Neuronal stem cell (in vitro differentiated cells): ENCODE measurements at regions not wholly inside any gene's neighbourhood (a gene's known extent, or its start where the extent isn't known, plus 50 kb on each side); places are given as distances from the start of the nearest gene placed in this dataset.

Experiments
- DNase-seq: peaks from one replicate; pipeline ENCODE4 v3.0.0-alpha.2; 2013; ENCODE audit warnings: low spot score
- H2AFZ ChIP-seq: one replicate; pipeline ENCODE4 v1.6.1; 2013; ENCODE audit warnings: mild to moderate bottlenecking, low read length, inconsistent platforms
- H2AK5ac ChIP-seq: 2 replicates; pipeline ENCODE4 v1.6.1; 2013; ENCODE audit warnings: low read depth, mild to moderate bottlenecking, inconsistent platforms, low read length, moderate library complexity, mixed read lengths
- H2BK120ac ChIP-seq: 2 replicates; pipeline ENCODE4 v1.6.1; 2013; ENCODE audit warnings: low read depth, mild to moderate bottlenecking, inconsistent platforms, low read length, moderate library complexity, mixed read lengths
- H2BK12ac ChIP-seq: one replicate; pipeline ENCODE4 v1.6.1; 2013; ENCODE audit warnings: low read length, inconsistent platforms
- H2BK15ac ChIP-seq: 2 replicates; pipeline ENCODE4 v1.6.1; 2013; ENCODE audit warnings: mild to moderate bottlenecking, low read length, inconsistent platforms, mixed read lengths
- H2BK5ac ChIP-seq: one replicate; pipeline ENCODE4 v1.6.1; 2013; ENCODE audit warnings: inconsistent platforms, mild to moderate bottlenecking, low read length, moderate library complexity
- H3K14ac ChIP-seq: one replicate; pipeline ENCODE4 v1.6.1; 2013; ENCODE audit warnings: low read length, inconsistent platforms
- H3K18ac ChIP-seq: 2 replicates; pipeline ENCODE4 v1.6.1; 2013; ENCODE audit warnings: low read length, inconsistent platforms
- H3K23ac ChIP-seq: 2 replicates; pipeline ENCODE4 v1.6.1; 2013; ENCODE audit warnings: low read depth, mild to moderate bottlenecking, mixed read lengths, low read length, inconsistent platforms; ENCODE audit not compliant: poor library complexity
- H3K27ac ChIP-seq: replicated peaks from 3 replicates; pipeline ENCODE4 v1.5.1; 2013; ENCODE audit warnings: low read length, inconsistent platforms
- H3K27me3 ChIP-seq, 3 experiments: 2 replicates each; pipeline ENCODE4 v1.6.1; 2013; ENCODE audit warnings: low read length in 3 of 3, mild to moderate bottlenecking in 2 of 3, inconsistent platforms in 1 of 3, low read depth in 1 of 3, mixed read lengths in 1 of 3, moderate library complexity in 1 of 3; ENCODE audit not compliant: control insufficient read depth in 3 of 3, insufficient read depth in 3 of 3
- H3K36me3 ChIP-seq, 2 donors: replicated peaks in 1 of 2; 2 replicates each; pipeline ENCODE4 v1.6.1; 2013; ENCODE audit warnings: low read length in 2 of 2; ENCODE audit not compliant: control insufficient read depth in 2 of 2, insufficient read depth in 2 of 2
- H3K4ac ChIP-seq: 2 replicates; pipeline ENCODE4 v1.6.1; 2013; ENCODE audit warnings: inconsistent platforms, mild to moderate bottlenecking, low read length, moderate library complexity
- H3K4me1 ChIP-seq, 2 donors: 1 replicate in 1 of 2; 2 replicates in 1 of 2; pipeline ENCODE4 v1.6.1; 2013; ENCODE audit warnings: low read length in 2 of 2, low read depth in 1 of 2; ENCODE audit not compliant: control insufficient read depth in 2 of 2, insufficient read depth in 1 of 2
- H3K4me2 ChIP-seq: one replicate; pipeline ENCODE4 v1.6.1; 2013; ENCODE audit warnings: mild to moderate bottlenecking, low read length, inconsistent platforms; ENCODE audit not compliant: insufficient read depth, poor library complexity, severe bottlenecking
- H3K4me3 ChIP-seq, 2 donors: 2 replicates each; pipeline ENCODE4 v1.5.1; 2013; ENCODE audit warnings: low read length in 2 of 2, mild to moderate bottlenecking in 2 of 2, inconsistent platforms in 1 of 2, moderate library complexity in 1 of 2
- H3K79me1 ChIP-seq: one replicate; pipeline ENCODE4 v1.6.1; 2013; ENCODE audit warnings: low read depth, mild to moderate bottlenecking, inconsistent platforms, low read length, moderate library complexity
- H3K9ac ChIP-seq: one replicate; pipeline ENCODE4 v1.6.1; 2013; ENCODE audit warnings: mild to moderate bottlenecking, low read depth, low read length, inconsistent platforms; ENCODE audit not compliant: poor library complexity
- H3K9me3 ChIP-seq, 2 donors: replicated peaks in 1 of 2; 2 replicates each; pipeline versions ENCODE3 to v1.6.1; 2013; ENCODE audit warnings: low read length in 2 of 2, mild to moderate bottlenecking in 2 of 2, inconsistent platforms in 1 of 2, low read depth in 1 of 2, mixed read lengths in 1 of 2, moderate library complexity in 1 of 2; ENCODE audit not compliant: control insufficient read depth in 2 of 2, insufficient read depth in 1 of 2
- H4K8ac ChIP-seq: one replicate; pipeline ENCODE4 v1.6.1; 2013; ENCODE audit warnings: low read depth, mild to moderate bottlenecking, inconsistent platforms, low read length, moderate library complexity
- H4K91ac ChIP-seq: one replicate; pipeline ENCODE4 v1.6.1; 2013; ENCODE audit warnings: low read length, low read depth, mild to moderate bottlenecking, inconsistent platforms; ENCODE audit not compliant: poor library complexity
- WGBS, 2 donors: extraction: QIAGEN DNeasy Blood & Tissue Kit; methylation state at CpG; one replicate each; pipeline ENCODE4 v1.1.7; 2013; ENCODE audit warnings: missing lambda C conversion rate in 2 of 2, mixed read lengths in 1 of 2; ENCODE audit not compliant: insufficient read length in 2 of 2, insufficient replicate concordance in 1 of 2; ENCODE audit errors: extremely low coverage in 2 of 2; 5-methylcytosine and 5-hydroxymethylcytosine counted together

DNA sequence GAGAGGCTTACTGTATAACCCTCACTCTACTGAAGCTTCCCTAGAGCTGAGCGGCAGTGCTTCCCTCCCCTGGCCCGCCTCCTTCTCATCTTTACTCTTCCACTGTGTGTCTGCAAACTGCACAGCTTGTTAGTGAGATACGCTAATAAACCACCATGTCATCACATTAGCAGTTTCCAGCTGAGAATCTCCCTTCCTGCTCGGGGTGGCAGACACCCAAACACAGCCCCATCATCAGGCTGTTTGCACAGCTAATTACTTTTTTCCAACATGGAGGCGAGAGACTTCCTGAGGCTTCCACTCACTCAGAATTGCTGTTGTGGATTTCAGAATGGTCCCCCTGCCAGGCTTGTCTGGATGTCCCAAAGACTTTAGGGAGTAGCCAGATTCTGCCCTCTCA is 444.9 kb upstream of the SULF2 start:
- H3K9me3 ChIP-seq: peaks cover 7 to 21% of the 10 kb centered on the region in 2 donors
- DNase-seq: no peak

DNA sequence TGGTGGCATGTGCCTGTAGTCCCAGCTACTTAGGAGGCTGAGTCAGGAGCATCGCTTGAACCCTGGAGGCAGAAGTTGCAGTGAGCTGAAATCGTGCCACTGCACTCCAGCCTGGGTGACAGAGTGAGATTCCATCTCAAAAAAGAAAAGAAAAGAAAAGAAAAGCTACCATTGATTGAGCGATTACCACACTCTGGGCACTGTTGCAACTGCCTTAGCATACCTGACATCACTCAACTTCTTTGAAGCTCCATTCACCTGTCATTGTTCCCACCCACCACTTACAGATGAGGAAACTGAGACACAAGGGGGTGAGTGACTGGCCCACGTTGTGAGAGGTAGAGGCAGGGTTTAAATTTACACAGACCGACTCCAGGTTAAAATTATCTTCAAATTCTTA is 442.1 kb upstream of the SULF2 start:
- no peak for DNase-seq
- H3K4me3 ChIP-seq: no peak overlapping the region
- no peaks in the 10 kb centered on the region for H3K36me3 ChIP-seq
- no peak overlapping the region for H3K4ac ChIP-seq
- H2BK15ac ChIP-seq: no peak overlapping the region
- no peaks in the 10 kb centered on the region for H3K27me3 ChIP-seq
- H3K9ac ChIP-seq: no peak overlapping the region
- no peak overlapping the region for H2BK5ac ChIP-seq
- H4K91ac ChIP-seq: no peak overlapping the region
- H3K23ac ChIP-seq: no peak overlapping the region
- H3K9me3 ChIP-seq: peaks cover 7 to 21% of the 10 kb centered on the region in 2 donors
- peaks cover 0 to 2% of the 10 kb centered on the region in 2 donors for H3K4me1 ChIP-seq
- no peaks in the 10 kb centered on the region for H3K79me1 ChIP-seq
- H3K4me2 ChIP-seq: no peak overlapping the region
- no peak overlapping the region for H3K18ac ChIP-seq
- H2BK120ac ChIP-seq: no peak overlapping the region
- H2BK12ac ChIP-seq: no peak overlapping the region
- H3K27ac ChIP-seq: no peak overlapping the region
- H2AFZ ChIP-seq: no peak overlapping the region
- no CpG with 5 or more reads among the region's 5 CpGs for WGBS, 2 donors
- H4K8ac ChIP-seq: no peak overlapping the region
- no peak overlapping the region for H3K14ac ChIP-seq
- H2AK5ac ChIP-seq: no peak overlapping the region

More for the DNA sequence above, 444.9 kb upstream of the SULF2 start:
- no peak overlapping the region for H2AFZ ChIP-seq
- H2AK5ac ChIP-seq: no peak overlapping the region
- no peak overlapping the region for H3K4me2 ChIP-seq
- H3K27me3 ChIP-seq: no peaks in the 10 kb centered on the region
- H3K4ac ChIP-seq: no peak overlapping the region
- no peak overlapping the region for H2BK12ac ChIP-seq
- no peak overlapping the region for H3K9ac ChIP-seq
- no peak overlapping the region for H4K8ac ChIP-seq
- H3K27ac ChIP-seq: no peak overlapping the region
- H3K79me1 ChIP-seq: no peaks in the 10 kb centered on the region
- no peak overlapping the region for H4K91ac ChIP-seq
- H2BK120ac ChIP-seq: no peak overlapping the region
- H3K4me3 ChIP-seq: no peak overlapping the region
- no CpG with 5 or more reads among the region's 5 CpGs for WGBS, 2 donors
- no peak overlapping the region for H2BK5ac ChIP-seq
- no peak overlapping the region for H2BK15ac ChIP-seq
- no peaks in the 10 kb centered on the region for H3K36me3 ChIP-seq
- H3K23ac ChIP-seq: no peak overlapping the region
- H3K18ac ChIP-seq: no peak overlapping the region
- H3K14ac ChIP-seq: no peak overlapping the region
- H3K4me1 ChIP-seq: no peaks in the 10 kb centered on the region

DNA sequence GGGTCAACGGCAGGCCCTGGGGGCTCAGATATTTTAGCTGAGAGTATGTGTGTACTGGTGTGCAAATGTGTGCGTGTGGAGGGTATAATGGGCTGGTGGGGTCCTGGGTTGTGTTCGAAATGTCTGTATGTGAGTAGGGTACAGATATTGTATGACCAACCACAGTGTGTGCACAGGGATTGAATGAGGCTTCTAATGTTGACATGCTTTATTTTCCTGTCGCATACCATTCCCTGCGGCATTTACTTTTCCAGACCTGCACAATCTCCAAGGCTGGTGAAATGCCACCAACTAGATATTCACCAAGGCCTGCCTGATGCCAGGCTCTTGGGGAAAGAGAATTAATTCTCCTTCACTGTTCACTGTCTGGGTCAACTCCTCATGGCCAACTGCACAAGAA is 441.4 kb upstream of the SULF2 start:
- Histone ChIP-seq H2AK5ac (peak overlapping the region; percentile 41), H2BK15ac (peak overlapping the region; percentile 59), H2BK120ac (no peak overlapping the region), H3K18ac (peak overlapping the region; percentile 20), H3K14ac (no peak overlapping the region), H3K27ac (no peak overlapping the region), H4K91ac (no peak overlapping the region), H3K36me3 (no peaks in the 10 kb centered on the region), H3K4ac (no peak overlapping the region), H3K79me1 (no peaks in the 10 kb centered on the region), H3K4me3 (no peak overlapping the region), H3K9me3 (peaks cover 7 to 19% of the 10 kb centered on the region in 2 donors), H3K4me2 (no peak overlapping the region), H3K9ac (no peak overlapping the region), H3K4me1 (peaks cover 0 to 2% of the 10 kb centered on the region in 2 donors), H2AFZ (no peak overlapping the region), H4K8ac (no peak overlapping the region), H2BK5ac (no peak overlapping the region), H3K23ac (peak overlapping the region; percentile 68), H3K27me3 (no peaks in the 10 kb centered on the region), H2BK12ac (peak overlapping the region; percentile 46)
- no peak for DNase-seq
- WGBS, 2 donors: no CpG with 5 or more reads among the region's 5 CpGs

DNA sequence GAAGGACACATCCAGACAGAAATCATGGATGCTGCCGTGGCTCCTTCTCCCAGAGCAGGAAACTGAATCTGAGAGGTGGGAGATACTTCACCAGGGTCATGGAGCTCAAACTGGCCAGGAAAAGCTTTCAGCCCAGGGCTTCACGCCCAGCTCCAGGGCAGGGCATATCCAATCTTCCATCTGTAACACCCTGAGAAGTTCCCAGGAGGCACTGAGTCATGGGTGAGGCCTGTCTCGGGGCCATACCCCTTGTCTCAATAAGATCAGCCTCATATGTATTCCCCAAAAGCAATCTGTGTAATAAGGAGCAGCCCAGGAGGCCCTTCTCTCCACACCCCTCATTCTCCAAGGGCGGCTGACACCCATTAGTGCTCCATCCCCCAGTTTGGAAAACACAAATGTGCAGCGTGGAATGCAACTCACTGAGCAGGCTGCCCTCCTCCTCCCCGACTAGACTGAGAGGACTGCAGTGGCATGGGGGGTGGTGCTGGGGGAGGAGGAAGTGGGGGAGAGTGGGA is 439.3 kb upstream of the SULF2 start:
- no CpG with 5 or more reads among the region's 6 CpGs for WGBS, 2 donors
- H3K4ac ChIP-seq: no peak overlapping the region

More for the DNA sequence above, 439.3 kb upstream of the SULF2 start:
- Histone ChIP-seq H4K8ac (no peak overlapping the region), H3K79me1 (no peaks in the 10 kb centered on the region), H3K23ac (no peak overlapping the region), H2BK5ac (no peak overlapping the region), H3K4me1 (peaks cover 0 to 2% of the 10 kb centered on the region in 2 donors), H3K36me3 (no peaks in the 10 kb centered on the region), H3K18ac (no peak overlapping the region), H3K4me3 (no peak overlapping the region), H3K27ac (no peak overlapping the region), H2BK120ac (no peak overlapping the region), H3K9ac (no peak overlapping the region), H3K27me3 (no peaks in the 10 kb centered on the region), H2BK15ac (no peak overlapping the region), H2AK5ac (peak overlapping the region; percentile 92), H3K14ac (no peak overlapping the region), H3K9me3 (no peaks in the 10 kb centered on the region), H3K4me2 (no peak overlapping the region), H2BK12ac (no peak overlapping the region), H2AFZ (no peak overlapping the region), H4K91ac (no peak overlapping the region)
- no peak for DNase-seq
